ENCODE measurements at regions not wholly inside any gene's neighbourhood (a gene's known extent, or its start where the extent isn't known, plus 50 kb on each side); places are given as distances from the start of the nearest gene placed in this dataset.

DNA sequence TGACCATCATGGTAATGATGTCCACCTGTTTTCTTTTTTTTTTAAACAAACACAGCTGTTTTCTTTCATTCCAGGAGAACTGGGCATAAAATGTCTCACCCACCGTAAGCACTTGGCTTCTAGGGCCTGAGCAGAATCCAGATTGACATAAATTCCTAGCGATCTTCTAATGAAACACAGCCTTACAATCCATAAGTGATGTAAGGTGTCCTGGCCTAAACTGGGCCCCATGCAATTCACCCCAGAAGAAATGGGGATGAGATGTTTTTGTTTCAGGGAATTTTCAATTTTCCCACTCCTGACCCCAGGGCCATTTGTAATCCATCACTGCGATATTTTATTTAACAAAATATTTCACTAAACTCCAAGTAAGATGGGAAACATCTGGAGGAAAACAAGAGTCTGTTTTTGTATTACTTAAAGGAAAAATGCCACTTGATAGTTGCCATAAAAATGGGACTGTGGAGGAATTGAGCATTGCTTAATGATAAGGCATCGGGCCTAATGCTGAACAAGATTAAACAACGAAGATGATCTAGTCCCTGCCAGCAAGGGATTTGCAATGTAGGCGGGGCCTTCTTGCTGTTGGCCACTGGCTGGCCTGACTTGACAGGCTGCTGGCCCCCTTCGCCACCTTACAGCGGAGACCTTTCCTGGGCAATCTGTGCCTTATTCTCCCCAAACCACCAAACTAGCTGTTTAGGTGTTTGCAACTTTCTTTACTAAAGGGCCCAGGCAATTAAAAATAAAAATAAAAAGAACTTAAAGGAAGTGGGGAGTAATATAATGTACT lies 183.7 kb downstream of the CD109 start:
- 68 to 82% (median 71%) methylated on average over 8 of the region's 8 CpGs for WGBS, 5 donors

DNA sequence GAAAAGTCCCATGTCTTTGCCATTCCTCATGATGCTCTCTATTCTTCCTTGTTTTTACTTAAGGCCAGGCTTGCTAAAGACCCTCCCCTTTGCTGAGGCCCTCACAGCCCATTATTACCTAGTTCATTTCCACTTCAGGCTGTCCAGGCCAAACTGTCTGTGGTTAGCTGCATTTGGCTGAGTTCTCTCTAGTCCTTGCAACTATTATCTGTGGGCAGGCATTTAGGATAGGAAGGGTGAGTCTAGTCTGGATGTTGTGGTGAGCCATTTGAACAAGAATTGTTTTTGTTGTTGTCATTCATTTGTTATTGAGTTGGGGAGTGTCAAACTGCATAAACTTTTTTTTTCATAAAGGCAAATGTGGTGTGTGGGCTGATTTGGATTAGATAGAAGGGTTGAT lies 182.4 kb downstream of the CD109 start:
- Histone ChIP-seq H3K9me3 (no peaks in the 10 kb centered on the region), H3K27ac (no peak overlapping the region), H3K4me1 (no peaks in the 10 kb centered on the region), H3K36me3 (no peaks in the 10 kb centered on the region), H3K4me3 (no peak overlapping the region), H3K27me3 (replicated peaks in 1 of 7) (no peaks in the 10 kb centered on the region)
- no peak for DNase-seq
- no peak for TF ChIP-seq POLR2A (IDR thresholded peaks at IDR 0.05)
- TF ChIP-seq POLR2AphosphoS5 (IDR thresholded peaks at IDR 0.05) = no peak
- TF ChIP-seq, protein P1, sequence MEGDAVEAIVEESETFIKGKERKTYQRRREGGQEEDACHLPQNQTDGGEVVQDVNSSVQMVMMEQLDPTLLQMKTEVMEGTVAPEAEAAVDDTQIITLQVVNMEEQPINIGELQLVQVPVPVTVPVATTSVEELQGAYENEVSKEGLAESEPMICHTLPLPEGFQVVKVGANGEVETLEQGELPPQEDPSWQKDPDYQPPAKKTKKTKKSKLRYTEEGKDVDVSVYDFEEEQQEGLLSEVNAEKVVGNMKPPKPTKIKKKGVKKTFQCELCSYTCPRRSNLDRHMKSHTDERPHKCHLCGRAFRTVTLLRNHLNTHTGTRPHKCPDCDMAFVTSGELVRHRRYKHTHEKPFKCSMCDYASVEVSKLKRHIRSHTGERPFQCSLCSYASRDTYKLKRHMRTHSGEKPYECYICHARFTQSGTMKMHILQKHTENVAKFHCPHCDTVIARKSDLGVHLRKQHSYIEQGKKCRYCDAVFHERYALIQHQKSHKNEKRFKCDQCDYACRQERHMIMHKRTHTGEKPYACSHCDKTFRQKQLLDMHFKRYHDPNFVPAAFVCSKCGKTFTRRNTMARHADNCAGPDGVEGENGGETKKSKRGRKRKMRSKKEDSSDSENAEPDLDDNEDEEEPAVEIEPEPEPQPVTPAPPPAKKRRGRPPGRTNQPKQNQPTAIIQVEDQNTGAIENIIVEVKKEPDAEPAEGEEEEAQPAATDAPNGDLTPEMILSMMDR (IDR thresholded peaks at IDR 0.05 in 8 of 11, conservative IDR thresholded peaks at IDR 0.05 in 3 of 11) = no peak
- intact Hi-C loops (cut with DNase I; ENCODE audit: low total_unique reads) = no loop called here

More for the DNA sequence above, 183.7 kb downstream of the CD109 start:
- intact Hi-C loops (cut with DNase I; ENCODE audit: low total_unique reads) = no loop called here
- Histone ChIP-seq H3K36me3 (no peaks in the 10 kb centered on the region), H3K4me1 (no peaks in the 10 kb centered on the region), H3K27ac (no peak overlapping the region), H3K9me3 (no peaks in the 10 kb centered on the region), H3K27me3 (replicated peaks in 1 of 7) (no peaks in the 10 kb centered on the region), H3K4me3 (no peak overlapping the region)
- TF ChIP-seq POLR2AphosphoS5 (IDR thresholded peaks at IDR 0.05) = no peak
- DNase-seq = no peak

Small RNAs in the stretch of these regions (small RNA-seq; reads per million reads assigned to genes)
- 0 reads per million in 4 donors for gene AL356277.1
- gene TXNP7 = 0 reads per million in 4 donors
